ENCODE measurements at regions not wholly inside any gene's neighbourhood (a gene's known extent, or its start where the extent isn't known, plus 50 kb on each side); places are given as distances from the start of the nearest gene placed in this dataset.
"Not testable (repeated sequence)": the region's sequence is repeated elsewhere in the genome, so short reads cannot be mapped to it uniquely, and the experiment has no call there.

DNA sequence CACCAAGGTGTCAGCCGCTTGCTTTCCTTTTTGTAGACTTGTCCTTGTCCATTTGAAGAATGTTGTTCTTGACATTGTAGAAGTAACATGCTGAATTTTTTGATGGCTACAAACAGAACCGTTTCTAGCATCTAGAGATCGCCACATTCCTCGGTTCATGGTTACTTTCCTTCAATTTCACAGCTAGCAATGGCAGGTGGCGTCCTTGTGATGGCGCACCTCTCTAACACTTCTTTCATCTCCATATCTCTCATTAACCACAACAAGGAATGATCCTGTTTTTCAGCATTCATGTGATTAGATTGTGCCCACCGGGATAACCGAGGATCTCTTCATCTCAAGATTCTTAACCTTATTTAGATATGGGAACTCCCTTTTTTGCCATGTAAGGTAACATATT, 2129.8 kb downstream of the NCAM2 start:
- intact Hi-C loops (cut with DNase I; ENCODE audit: low total_unique reads): no loop called here
- Histone ChIP-seq H3K27ac (no peak overlapping the region), H3K36me3 (no peaks in the 10 kb centered on the region), H3K4me1 (no peaks in the 10 kb centered on the region), H3K9me3 (no peaks in the 10 kb centered on the region), H3K4me3 (no peak overlapping the region), H3K27me3 (no peaks in the 10 kb centered on the region)
- no peak for DNase-seq (ENCODE audit: low spot score in 2 of 2)
- TF ChIP-seq POLR2A (IDR thresholded peaks at IDR 0.05) (no peak), POLR2AphosphoS5 (IDR thresholded peaks at IDR 0.05) (no peak)
- TF ChIP-seq, protein P1, sequence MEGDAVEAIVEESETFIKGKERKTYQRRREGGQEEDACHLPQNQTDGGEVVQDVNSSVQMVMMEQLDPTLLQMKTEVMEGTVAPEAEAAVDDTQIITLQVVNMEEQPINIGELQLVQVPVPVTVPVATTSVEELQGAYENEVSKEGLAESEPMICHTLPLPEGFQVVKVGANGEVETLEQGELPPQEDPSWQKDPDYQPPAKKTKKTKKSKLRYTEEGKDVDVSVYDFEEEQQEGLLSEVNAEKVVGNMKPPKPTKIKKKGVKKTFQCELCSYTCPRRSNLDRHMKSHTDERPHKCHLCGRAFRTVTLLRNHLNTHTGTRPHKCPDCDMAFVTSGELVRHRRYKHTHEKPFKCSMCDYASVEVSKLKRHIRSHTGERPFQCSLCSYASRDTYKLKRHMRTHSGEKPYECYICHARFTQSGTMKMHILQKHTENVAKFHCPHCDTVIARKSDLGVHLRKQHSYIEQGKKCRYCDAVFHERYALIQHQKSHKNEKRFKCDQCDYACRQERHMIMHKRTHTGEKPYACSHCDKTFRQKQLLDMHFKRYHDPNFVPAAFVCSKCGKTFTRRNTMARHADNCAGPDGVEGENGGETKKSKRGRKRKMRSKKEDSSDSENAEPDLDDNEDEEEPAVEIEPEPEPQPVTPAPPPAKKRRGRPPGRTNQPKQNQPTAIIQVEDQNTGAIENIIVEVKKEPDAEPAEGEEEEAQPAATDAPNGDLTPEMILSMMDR (IDR thresholded peaks at IDR 0.05): no peak

DNA sequence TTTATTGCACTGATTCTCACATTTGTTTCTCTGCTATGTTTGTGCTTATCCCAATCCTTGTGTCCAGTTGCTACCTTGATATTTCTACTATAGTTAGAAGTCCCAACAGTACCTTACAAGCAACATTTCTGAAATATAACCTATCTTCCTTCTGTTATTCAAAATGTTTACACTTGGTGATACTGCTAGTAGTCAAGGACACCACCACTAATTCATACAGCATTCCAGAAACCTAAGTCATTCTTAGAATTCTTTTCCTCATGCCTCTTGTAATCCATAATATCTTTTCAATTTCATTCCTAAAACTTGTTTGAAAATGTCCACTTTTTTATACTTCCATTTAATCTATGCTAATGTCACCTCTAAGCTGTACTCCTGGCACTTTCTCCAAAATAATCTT, 2132.1 kb downstream of the NCAM2 start:
- Histone ChIP-seq H3K27me3 (no peaks in the 10 kb centered on the region), H3K36me3 (no peaks in the 10 kb centered on the region), H3K9me3 (no peaks in the 10 kb centered on the region), H3K4me3 (no peak overlapping the region), H3K4me1 (no peaks in the 10 kb centered on the region), H3K27ac (no peak overlapping the region)
- intact Hi-C loops (cut with DNase I; ENCODE audit: low total_unique reads): no loop called here
- TF ChIP-seq, protein P1 (IDR thresholded peaks at IDR 0.05): no peak
- no peak for TF ChIP-seq POLR2A (IDR thresholded peaks at IDR 0.05)
- TF ChIP-seq POLR2AphosphoS5 (IDR thresholded peaks at IDR 0.05): no peak
- no peak for DNase-seq (ENCODE audit: low spot score in 2 of 2)

DNA sequence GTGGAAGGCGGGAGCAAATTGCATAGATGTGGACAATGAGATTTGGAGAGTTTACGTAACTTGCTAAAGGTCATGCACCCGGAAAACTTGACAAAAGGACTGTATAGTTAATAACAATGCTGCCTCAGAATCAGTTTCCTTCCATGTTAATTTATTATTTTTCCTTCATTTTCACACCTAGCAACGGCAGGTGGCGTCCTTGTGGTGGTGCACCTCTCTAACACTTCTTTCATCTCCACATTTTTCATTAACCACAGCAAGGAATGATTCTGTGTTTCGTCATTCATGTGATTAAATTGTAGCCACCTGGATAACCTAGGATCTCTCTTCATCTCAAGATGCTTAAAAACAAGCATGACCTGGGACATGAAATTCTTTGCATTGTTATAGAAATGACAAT, 2133.0 kb downstream of the NCAM2 start:
- no peak for DNase-seq (ENCODE audit: low spot score in 2 of 2)
- Histone ChIP-seq H3K27ac (no peak overlapping the region), H3K4me3 (no peak overlapping the region), H3K27me3 (no peaks in the 10 kb centered on the region), H3K36me3 (no peaks in the 10 kb centered on the region), H3K4me1 (no peaks in the 10 kb centered on the region), H3K9me3 (no peaks in the 10 kb centered on the region)
- intact Hi-C loops (cut with DNase I; ENCODE audit: low total_unique reads): no loop called here
- TF ChIP-seq POLR2A (IDR thresholded peaks at IDR 0.05) (no peak), POLR2AphosphoS5 (IDR thresholded peaks at IDR 0.05) (no peak)
- TF ChIP-seq, protein P1 (IDR thresholded peaks at IDR 0.05): no peak

DNA sequence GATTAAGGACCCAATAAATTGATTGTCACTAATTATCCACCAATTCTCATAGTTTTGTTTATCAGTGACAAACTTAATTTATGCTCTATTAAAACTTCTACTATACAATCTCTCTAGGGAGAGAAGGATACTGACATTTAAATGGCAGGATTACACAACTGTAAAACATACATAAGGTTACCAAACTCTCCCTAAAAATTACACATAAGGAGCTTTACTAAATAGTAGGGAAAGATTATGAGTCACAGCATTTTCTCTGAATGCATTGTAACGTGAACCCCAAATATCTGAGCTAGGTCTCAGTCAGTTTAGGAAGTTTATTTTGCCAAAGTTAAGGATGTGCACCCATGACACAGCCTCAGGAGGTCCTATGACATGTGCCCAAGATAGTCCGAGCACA, 2140.6 kb downstream of the NCAM2 start:
- Histone ChIP-seq H3K9me3 (no peaks in the 10 kb centered on the region), H3K36me3 (no peaks in the 10 kb centered on the region), H3K4me1 (no peaks in the 10 kb centered on the region), H3K4me3 (no peak overlapping the region), H3K27me3 (no peaks in the 10 kb centered on the region), H3K27ac (no peak overlapping the region)
- no peak for DNase-seq (ENCODE audit: low spot score in 2 of 2)
- TF ChIP-seq POLR2AphosphoS5 (IDR thresholded peaks at IDR 0.05) (no peak), POLR2A (IDR thresholded peaks at IDR 0.05) (no peak)
- TF ChIP-seq, protein P1 (IDR thresholded peaks at IDR 0.05): no peak
- intact Hi-C loops (cut with DNase I; ENCODE audit: low total_unique reads): no loop called here

DNA sequence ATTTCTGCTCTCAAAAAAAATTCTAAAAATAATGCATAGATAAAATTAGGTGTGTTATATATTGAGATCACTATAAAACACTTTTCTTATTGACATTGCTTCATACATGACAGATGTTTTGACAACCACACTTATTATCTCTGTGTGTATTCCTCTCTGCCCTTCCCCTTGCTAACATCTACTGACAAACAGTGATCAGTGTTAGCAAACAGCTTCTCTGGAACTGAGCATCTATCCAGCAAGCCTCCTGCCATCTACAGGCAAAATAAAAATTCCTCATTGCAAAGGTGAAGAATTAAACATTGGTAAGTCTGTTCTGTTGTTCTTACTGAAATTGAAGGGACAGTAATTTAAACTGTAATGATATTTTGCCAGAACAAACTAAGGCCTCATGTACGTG, 2153.9 kb downstream of the NCAM2 start:
- TF ChIP-seq POLR2AphosphoS5 (IDR thresholded peaks at IDR 0.05): no peak
- no peak for TF ChIP-seq POLR2A (IDR thresholded peaks at IDR 0.05)
- TF ChIP-seq, protein P1 (IDR thresholded peaks at IDR 0.05): no peak
- no peak for DNase-seq (ENCODE audit: low spot score in 2 of 2)
- Histone ChIP-seq H3K27ac (no peak overlapping the region), H3K4me1 (no peaks in the 10 kb centered on the region), H3K9me3 (no peaks in the 10 kb centered on the region), H3K4me3 (no peak overlapping the region), H3K27me3 (no peaks in the 10 kb centered on the region), H3K36me3 (no peaks in the 10 kb centered on the region)
- intact Hi-C loops (cut with DNase I; ENCODE audit: low total_unique reads): no loop called here

DNA sequence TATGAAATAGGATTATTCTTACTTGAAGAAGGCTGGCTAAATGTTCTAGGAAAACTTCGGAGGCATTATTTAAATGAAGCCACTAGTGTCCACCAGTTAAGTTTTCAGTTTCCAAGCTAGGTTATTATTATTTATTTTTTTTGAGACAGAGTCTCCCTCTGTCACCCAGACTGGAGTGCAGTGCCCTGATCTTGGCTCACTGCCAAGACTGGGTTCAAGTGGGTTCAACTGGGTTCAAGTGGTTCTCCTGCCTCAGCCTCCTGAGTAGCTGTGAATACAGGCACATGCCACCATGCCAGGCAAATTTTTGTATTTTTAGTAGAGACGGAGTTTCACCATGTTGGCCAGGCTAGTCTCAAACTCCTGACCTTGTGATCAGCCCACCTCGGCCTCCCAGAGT, 2155.6 kb downstream of the NCAM2 start:
- H3K4me3 ChIP-seq; H3K27me3 ChIP-seq; H3K36me3 ChIP-seq; intact Hi-C loops (cut with DNase I; ENCODE audit: low total_unique reads); H3K4me1 ChIP-seq; H3K27ac ChIP-seq; H3K9me3 ChIP-seq; DNase-seq (ENCODE audit: low spot score in 2 of 2): not testable (repeated sequence)

All from breast epithelium (tissue), 4 donors.